ENCODE measurements at regions not wholly inside any gene's neighbourhood (a gene's known extent, or its start where the extent isn't known, plus 50 kb on each side); places are given as distances from the start of the nearest gene placed in this dataset.

DNA sequence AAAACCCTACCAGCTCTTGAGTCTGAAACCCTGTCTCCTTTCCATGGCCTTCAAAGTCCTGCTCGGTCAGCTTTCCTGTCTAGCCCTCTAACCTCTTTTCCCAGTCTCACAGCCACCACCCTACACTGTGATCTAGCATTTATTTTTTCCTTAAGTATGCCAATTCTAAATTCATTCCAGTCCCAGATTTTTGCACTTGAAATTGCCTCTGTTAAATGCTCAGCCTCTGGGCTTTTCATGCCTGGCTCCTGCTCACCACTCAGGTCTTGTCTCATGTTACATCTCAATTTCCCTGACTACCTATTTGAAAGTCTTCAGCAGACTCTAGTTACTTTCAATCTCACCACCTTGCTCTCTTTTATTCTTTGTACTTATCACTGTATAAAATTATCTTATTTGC lies 176.2 kb downstream of the ADGRL4 start:
- H3K27ac ChIP-seq: no peak overlapping the region
- TF ChIP-seq CTCF (IDR thresholded peaks at IDR 0.05): no peak
- ATAC-seq (no peak), DNase-seq (no peak)
- no peaks in the 10 kb centered on the region for H3K9me3 ChIP-seq
- no peak overlapping the region for H3K4me3 ChIP-seq
- no peaks in the 10 kb centered on the region for H3K27me3 ChIP-seq (ENCODE audit: insufficient read depth in 3 of 3, low read length in 2 of 3)
- no peaks in the 10 kb centered on the region for H3K36me3 ChIP-seq (ENCODE audit: insufficient read depth in 1 of 2, low read depth in 1 of 2)
- H3K4me1 ChIP-seq: no peaks in the 10 kb centered on the region
- 3 to 81% (median 38%) methylated on average over 1 of the region's 1 CpG for WGBS, 3 donors
- intact Hi-C loops (cut with DNase I): loop anchor here in 1 of 2 donors (10.0 kb wide), 1 partner anchor 524 kb away; no protein-coding TSS in a partner anchor

DNA sequence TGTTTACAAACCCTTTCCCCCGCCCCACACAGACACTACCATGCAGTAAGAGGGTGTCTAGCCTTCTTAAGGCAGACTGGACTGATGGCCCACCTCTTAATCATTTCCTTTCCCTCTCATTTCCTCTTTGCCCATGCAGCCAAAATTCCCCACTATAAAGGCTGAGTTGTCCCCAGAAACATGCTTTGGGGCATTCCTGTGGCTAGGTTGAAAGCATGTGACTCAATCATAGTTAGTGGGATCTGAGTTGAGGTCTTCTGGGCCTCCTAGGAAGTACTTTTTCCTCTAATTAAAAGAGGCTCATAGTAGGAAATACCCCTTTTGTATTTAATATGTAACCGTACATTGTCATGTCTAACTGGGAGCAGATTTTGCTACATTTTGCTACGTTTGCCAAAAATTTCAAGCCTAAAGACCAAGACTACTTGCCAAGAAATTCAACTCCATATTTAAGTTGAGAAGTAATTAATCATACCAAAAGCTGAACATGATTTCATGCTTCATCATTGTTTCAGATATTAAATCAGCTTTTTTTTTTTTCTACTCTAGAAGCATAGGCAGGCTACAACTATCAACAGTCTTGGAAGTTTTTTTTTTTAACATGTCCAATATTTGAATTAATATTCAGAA lies 174.7 kb downstream of the ADGRL4 start:
- no peak overlapping the region for H3K4me3 ChIP-seq
- no peak overlapping the region for H3K27ac ChIP-seq
- H3K4me1 ChIP-seq: no peaks in the 10 kb centered on the region
- ATAC-seq (no peak), DNase-seq (no peak)
- H3K9me3 ChIP-seq: no peaks in the 10 kb centered on the region
- intact Hi-C loops (cut with DNase I): loop anchor here in 1 of 2 donors (10.0 kb wide), 1 partner anchor 523 kb away; no protein-coding TSS in a partner anchor
- no peak for TF ChIP-seq CTCF (IDR thresholded peaks at IDR 0.05)
- no peaks in the 10 kb centered on the region for H3K36me3 ChIP-seq (ENCODE audit: insufficient read depth in 1 of 2, low read depth in 1 of 2)
- WGBS, 3 donors: 74 to 79% (median 75%) methylated on average over 3 of the region's 3 CpGs
- no peaks in the 10 kb centered on the region for H3K27me3 ChIP-seq (ENCODE audit: insufficient read depth in 3 of 3, low read length in 2 of 3)

DNA sequence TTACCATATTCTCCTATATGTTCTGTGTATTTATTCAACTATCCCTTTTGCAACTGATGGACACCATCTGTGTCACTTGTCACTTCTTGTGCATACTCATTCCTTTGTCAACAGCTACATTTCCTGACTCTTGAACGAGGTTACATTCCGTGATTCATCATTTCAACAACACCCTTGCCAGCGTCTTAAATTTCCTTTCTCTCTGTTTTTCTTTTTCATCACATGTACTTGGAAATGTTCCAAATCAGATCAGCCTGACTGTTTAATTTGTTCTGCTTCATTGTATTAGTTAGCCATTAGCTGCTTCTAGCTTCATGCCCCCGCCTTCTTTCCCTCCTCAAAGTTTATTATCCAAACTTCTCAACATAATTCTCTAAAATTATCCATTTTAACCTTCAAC lies 173.0 kb downstream of the ADGRL4 start:
- 26 to 29% (median 26%) methylated on average over 4 of the region's 4 CpGs for WGBS, 3 donors
- ATAC-seq: no peak
- no peak for TF ChIP-seq CTCF (IDR thresholded peaks at IDR 0.05)

DNA sequence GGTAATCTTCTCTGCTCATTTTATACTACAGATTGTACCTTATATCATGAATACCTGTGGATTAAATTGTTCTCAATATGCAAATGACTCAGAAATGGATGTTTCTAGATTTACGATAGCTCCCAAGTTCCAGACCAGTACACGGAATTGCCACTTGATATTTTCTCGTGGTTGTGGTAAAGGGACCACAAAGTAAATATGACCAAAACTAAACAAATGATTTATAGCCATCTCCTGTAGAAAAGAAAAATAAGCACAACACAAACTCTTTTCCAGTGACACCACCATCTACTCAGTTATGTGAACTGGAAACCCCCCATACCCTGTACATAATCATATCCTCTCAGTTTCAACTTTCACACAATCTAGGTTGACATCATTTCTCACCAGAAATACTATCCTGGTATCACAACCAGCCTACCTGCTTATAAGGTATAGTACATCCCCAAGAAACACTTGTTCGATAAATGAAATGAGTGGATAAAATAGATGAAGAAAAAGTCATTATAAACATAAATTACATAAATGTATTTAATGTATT lies 172.3 kb downstream of the ADGRL4 start:
- DNase-seq (no peak), ATAC-seq (no peak)
- intact Hi-C loops (cut with DNase I): loop anchor here in 1 of 2 donors (10.0 kb wide), 1 partner anchor 521 kb away; no protein-coding TSS in a partner anchor
- TF ChIP-seq CTCF (IDR thresholded peaks at IDR 0.05): no peak
- no peaks in the 10 kb centered on the region for H3K36me3 ChIP-seq (ENCODE audit: insufficient read depth in 1 of 2, low read depth in 1 of 2)
- WGBS, 3 donors: 85 to 89% (median 89%) methylated on average over 4 of the region's 4 CpGs
- no peak overlapping the region for H3K4me3 ChIP-seq
- H3K4me1 ChIP-seq: no peaks in the 10 kb centered on the region
- H3K27me3 ChIP-seq (ENCODE audit: insufficient read depth in 3 of 3, low read length in 2 of 3): no peaks in the 10 kb centered on the region
- no peaks in the 10 kb centered on the region for H3K9me3 ChIP-seq
- H3K27ac ChIP-seq: no peak overlapping the region

More for the DNA sequence above, 173.0 kb downstream of the ADGRL4 start:
- H3K27ac ChIP-seq: no peak overlapping the region
- no peak for DNase-seq
- intact Hi-C loops (cut with DNase I): loop anchor here in 1 of 2 donors (10.0 kb wide), 1 partner anchor 521 kb away; no protein-coding TSS in a partner anchor
- H3K36me3 ChIP-seq (ENCODE audit: insufficient read depth in 1 of 2, low read depth in 1 of 2): no peaks in the 10 kb centered on the region
- no peaks in the 10 kb centered on the region for H3K27me3 ChIP-seq (ENCODE audit: insufficient read depth in 3 of 3, low read length in 2 of 3)
- no peaks in the 10 kb centered on the region for H3K4me1 ChIP-seq
- H3K9me3 ChIP-seq: no peaks in the 10 kb centered on the region
- H3K4me3 ChIP-seq: no peak overlapping the region

Measured in psoas muscle (tissue), 7 donors.